ENCODE measurements at regions not wholly inside any gene's neighbourhood (a gene's known extent, or its start where the extent isn't known, plus 50 kb on each side); places are given as distances from the start of the nearest gene placed in this dataset.
"Not testable (repeated sequence)": the region's sequence is repeated elsewhere in the genome, so short reads cannot be mapped to it uniquely, and the experiment has no call there.

DNA sequence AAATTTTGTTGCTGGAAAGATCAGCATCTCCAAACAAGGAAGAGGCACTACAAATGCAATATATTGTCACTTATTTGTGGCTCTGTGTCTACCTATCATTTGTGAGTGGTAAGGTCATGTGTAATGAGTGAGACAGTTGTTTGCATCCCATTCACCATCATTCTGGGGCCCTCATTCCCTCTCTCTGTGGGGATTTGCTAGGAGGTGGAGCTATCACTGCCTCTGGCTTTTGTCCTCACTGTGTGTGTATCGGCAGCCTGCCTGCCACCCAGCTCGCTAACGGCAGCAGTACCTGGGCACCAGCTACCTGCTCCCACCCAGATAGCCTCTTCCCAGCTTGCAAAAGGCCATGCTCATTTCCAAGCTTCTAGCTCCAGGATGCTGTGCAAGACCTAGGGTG, 379.2 kb upstream of the ZFHX3 start:
- no peak for DNase-seq

GRCh38 chr16:73426433-73427160, 378.7 kb upstream of the ZFHX3 start:
- no peak for DNase-seq

GRCh38 chr16:73420676-73421075, 372.7 kb upstream of the ZFHX3 start:
- no peak for DNase-seq

DNA sequence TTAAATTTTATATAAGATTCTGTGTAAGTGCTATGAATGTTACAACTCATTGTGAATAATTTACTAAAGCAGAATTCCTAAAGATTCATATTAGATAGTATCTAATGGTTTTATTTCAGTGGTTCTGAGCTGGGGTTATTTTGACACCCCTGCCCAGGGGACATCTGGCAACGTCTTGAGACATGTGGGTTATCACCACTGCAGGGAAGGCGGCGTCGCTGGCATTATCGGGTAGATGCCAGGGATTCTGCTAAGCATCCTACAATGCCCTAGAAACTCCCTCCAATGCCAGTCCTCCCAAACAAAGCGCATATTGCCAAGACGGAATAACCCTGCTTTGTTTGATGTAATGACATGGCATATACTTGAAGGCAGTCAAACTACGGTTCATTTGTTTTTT, 372.3 kb upstream of the ZFHX3 start:
- no peak for DNase-seq

- DNase-seq: no peak
These were observed 370.8 kb upstream of the ZFHX3 start for GRCh38 chr16:73418691-73419090.

GRCh38 chr16:73418051-73418450, 370.1 kb upstream of the ZFHX3 start:
- no peak for DNase-seq

DNA sequence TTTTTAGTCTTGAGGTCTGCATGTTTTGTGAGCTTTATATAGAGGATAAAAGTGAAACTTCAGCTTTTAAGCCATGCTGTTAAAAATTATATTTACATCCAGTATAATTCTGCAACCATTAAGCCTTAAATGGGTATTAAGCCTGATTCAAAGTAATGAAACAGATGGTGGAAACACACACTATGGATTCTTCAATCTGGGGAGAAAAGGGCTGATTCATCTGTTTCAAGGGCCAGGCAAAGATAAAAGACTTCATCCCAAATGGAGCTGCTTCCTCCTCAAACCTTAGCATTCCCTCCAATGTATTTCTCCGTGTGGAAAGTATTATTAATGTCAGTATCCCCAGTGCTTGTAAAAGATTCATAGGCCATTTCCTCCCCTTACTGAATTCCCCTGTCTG, 367.4 kb upstream of the ZFHX3 start:
- no peak for DNase-seq

- no peak for DNase-seq
These were observed 366.7 kb upstream of the ZFHX3 start for GRCh38 chr16:73414638-73415037.

- DNase-seq: no peak
These were observed 365.9 kb upstream of the ZFHX3 start for GRCh38 chr16:73413830-73414190.

DNA sequence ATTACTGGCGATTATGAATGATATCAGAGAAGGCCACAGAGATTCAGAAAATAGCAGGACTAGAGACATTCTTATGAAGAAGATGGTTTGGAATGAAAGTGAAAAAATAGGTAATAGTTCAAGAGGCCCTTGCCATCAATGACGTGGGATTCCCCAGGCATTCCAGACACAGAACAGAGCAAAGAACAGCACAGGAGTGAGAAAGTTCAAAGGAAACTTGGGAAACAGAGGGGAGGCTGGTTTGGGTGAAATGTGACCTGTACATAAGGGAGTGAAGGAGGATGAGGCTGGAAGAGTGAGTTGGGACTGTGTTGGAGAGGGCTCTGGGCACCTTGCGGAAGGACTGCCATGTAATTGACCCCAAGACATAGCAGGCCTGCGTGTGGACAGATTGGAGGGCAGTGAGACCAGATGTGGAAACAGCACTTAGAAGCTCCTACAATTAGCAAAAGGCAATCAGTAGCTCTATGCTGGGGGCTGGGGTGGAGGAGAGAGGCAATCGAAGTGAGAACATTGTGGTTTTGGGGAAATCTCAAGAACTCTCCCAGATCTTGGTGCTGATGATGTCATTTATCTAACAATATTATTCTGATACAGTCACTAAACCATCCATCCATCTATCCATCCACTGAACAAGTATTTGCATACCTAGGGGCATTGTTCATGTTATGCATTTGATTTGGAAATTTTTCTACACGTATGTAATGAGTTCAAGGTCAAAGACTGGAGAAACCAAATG, 365.3 kb upstream of the ZFHX3 start:
- no peak for DNase-seq

GRCh38 chr16:73412416-73412815, 364.5 kb upstream of the ZFHX3 start:
- no peak for DNase-seq

DNA sequence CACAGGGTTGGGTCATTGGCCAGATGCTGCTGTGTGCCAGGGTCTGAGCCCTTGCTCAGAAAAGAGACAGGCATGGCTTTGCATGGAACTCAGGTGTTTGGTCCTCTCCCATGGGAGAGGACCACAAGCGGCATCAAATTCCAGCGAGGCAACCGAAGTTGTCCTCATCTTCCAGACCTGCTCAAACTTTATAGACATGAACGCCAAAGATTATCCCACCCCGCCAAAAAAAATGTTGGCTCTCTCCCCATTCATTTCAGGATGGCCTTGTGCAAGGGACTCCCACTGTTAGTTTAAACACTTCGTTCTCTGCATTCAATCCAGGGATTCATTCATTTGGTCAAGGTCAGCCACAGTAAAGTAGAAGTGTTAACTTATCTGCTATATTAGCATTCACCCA, 360.8 kb upstream of the ZFHX3 start:
- no peak for DNase-seq

DNA sequence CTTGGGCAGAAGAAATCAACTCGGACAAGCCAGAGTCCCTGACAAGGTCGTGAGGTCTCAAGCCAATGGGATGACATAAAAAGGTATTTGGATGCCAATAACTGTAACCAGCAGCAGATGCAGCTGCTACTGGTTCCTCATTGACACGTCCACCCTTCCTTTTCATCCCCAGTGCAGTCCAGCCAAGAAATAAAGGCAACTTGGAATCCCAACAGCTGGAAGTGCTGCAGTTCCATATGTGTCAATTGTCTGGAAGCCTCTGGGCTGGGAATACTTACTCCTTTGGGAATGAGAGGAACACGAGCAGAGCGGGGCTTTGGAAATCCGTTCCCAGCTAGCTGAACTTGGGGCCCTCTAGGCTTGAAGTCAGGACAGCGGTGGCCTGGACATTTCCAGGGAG, 360.4 kb upstream of the ZFHX3 start:
- no peak for DNase-seq

GRCh38 chr16:73405851-73406250, 357.9 kb upstream of the ZFHX3 start:
- no peak for DNase-seq

GRCh38 chr16:73404001-73404400, 356.1 kb upstream of the ZFHX3 start:
- DNase-seq: no peak

GRCh38 chr16:73403291-73403690, 355.4 kb upstream of the ZFHX3 start:
- DNase-seq: no peak

GRCh38 chr16:73400951-73401350, 353.0 kb upstream of the ZFHX3 start:
- DNase-seq: no peak

DNA sequence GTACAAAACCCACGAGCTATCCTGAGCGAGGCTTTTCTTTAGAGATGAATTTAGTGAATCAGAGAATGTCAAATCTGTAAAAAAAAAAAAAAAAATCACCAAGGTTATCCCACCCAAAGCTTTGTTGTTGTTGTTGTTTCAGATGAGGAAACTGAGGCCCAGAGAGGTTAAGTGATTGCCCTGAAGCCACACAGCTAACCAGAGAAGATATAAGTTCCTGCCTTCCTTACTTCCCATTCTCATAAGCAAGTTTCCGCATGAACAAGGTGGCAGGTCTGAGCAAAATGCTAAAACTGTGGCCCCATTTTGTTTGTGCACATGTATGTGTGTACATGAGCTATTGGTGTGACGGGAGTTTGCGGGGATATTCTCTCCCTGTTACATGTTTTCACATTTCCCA, 352.1 kb upstream of the ZFHX3 start:
- no peak for DNase-seq

- no peak for DNase-seq
These were observed 351.6 kb upstream of the ZFHX3 start for GRCh38 chr16:73399486-73399885.

DNA sequence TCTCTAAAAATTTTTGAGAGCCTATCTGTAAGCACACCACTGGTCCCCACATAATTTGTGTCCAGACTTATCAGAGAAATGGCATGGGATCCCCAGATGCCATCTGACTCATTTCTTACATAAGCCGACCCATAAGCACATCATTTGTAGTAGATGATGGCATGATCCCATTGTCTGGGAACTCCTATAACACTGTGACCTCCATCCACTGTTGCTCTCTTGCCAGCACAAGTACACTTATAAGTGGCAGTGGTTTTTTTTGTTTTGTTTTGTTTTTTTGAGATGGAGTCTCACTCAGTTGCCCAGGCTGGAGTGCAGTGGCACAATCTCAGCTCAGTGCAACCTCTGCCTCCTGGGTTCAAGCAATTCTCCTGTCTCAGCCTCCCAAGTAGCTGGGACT, 350.7 kb upstream of the ZFHX3 start:
- not testable (repeated sequence) for DNase-seq

GRCh38 chr16:73396556-73396955, 348.6 kb upstream of the ZFHX3 start:
- DNase-seq: no peak

DNA sequence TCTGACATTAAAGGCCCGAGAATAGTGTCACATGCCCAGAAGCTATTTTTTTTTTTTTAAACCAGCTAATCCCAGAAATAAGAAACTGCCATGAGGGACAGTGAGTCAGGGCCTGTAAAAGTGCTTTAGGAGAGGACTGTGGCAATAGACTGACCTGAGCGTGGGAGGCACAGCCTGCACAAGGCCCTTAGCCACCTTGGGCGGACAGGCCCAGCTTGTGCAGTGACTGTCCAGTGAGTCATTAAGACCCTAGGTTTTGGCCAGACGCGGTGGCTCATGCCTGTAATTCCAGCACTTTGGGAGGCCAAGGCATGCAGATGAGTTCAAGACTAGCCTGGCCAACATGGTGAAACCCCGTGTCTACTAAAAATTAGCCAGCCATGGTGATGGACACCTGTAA, 343.0 kb upstream of the ZFHX3 start:
- DNase-seq: no peak

DNA sequence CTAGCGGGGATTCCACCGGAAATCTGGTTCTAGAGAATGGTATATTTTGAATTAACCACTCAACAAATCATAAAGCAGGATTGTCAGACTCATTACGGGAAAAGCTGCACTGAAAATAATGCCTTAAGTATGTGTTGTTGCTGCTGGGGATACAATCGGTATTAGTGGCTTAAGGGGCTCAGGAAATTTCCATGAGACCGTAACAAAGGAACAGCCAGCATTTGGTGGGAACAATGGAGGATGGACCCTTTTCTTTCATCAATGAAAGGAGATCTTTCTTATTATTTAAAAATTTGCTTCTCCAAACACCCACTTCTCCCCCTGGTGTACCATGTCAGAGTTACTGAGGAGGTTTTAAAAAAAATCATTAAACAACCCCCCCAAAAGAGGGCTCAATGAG, 342.6 kb upstream of the ZFHX3 start:
- no peak for DNase-seq

- no peak for DNase-seq
These were observed 341.2 kb upstream of the ZFHX3 start for GRCh38 chr16:73389085-73389484.

DNA sequence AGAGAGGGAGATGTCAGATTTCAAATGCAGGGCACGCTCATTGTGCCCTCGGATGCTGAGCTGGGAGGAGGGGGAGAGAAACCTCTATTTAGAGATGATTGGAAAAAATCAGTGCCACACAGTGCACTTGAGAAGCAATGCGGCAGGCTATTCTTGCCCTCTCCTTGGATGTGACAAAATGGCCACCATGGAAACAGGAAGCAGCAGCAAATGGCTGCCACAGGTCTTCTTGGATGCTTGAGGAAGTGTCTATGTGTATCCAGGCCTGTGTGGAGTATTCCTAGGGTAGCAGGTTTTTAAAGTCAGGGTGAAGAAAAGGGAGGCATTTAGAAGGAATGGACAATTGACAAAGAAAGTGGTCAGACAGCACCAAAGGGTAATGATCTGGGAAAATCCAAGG, 340.1 kb upstream of the ZFHX3 start:
- no peak for DNase-seq
